ENCODE measurements at regions not wholly inside any gene's neighbourhood (a gene's known extent, or its start where the extent isn't known, plus 50 kb on each side); places are given as distances from the start of the nearest gene placed in this dataset.

GRCh38 chr16:27634779-27635178 lies 84.8 kb downstream of the KATNIP start:
- no peak for TF ChIP-seq REST (IDR thresholded peaks at IDR 0.05; ENCODE audit: insufficient replicate concordance, low read depth)
- TF ChIP-seq CTCF (IDR thresholded peaks at IDR 0.05; ENCODE audit: insufficient read depth, low read length) = no peak
- no peak for TF ChIP-seq GABPA (IDR thresholded peaks at IDR 0.05; ENCODE audit: low read depth)
- no peak for TF ChIP-seq SPI1 (IDR thresholded peaks at IDR 0.05; ENCODE audit: borderline replicate concordance, low read depth)
- TF ChIP-seq POLR2AphosphoS5 (IDR thresholded peaks at IDR 0.05; ENCODE audit: low read depth) = no peak
- no peak overlapping the region for H3K27ac ChIP-seq (replicated peaks)
- no peaks in the 10 kb centered on the region for H3K27me3 ChIP-seq (ENCODE audit: insufficient read depth, poor library complexity, severe bottlenecking)
- no peak for DNase-seq (ENCODE audit: low read depth in 1 of 2, low spot score in 1 of 2)
- H3K4me3 ChIP-seq (replicated peaks; ENCODE audit: insufficient read depth, low read length) = no peak overlapping the region

- DNase-seq (ENCODE audit: low read depth in 1 of 2, low spot score in 1 of 2) = no peak
- Histone ChIP-seq H3K4me3 (replicated peaks; ENCODE audit: insufficient read depth, low read length) (no peak overlapping the region), H3K27me3 (ENCODE audit: insufficient read depth, poor library complexity, severe bottlenecking) (no peaks in the 10 kb centered on the region), H3K27ac (replicated peaks) (no peak overlapping the region)
- no peak for TF ChIP-seq GABPA (IDR thresholded peaks at IDR 0.05; ENCODE audit: low read depth)
- TF ChIP-seq REST (IDR thresholded peaks at IDR 0.05; ENCODE audit: insufficient replicate concordance, low read depth) = no peak
- no peak for TF ChIP-seq POLR2AphosphoS5 (IDR thresholded peaks at IDR 0.05; ENCODE audit: low read depth)
- TF ChIP-seq SPI1 (IDR thresholded peaks at IDR 0.05; ENCODE audit: borderline replicate concordance, low read depth) = no peak
- TF ChIP-seq CTCF (IDR thresholded peaks at IDR 0.05; ENCODE audit: insufficient read depth, low read length) = no peak
Observed at GRCh38 chr16:27636453-27637240, 86.7 kb downstream of the KATNIP start.

DNA sequence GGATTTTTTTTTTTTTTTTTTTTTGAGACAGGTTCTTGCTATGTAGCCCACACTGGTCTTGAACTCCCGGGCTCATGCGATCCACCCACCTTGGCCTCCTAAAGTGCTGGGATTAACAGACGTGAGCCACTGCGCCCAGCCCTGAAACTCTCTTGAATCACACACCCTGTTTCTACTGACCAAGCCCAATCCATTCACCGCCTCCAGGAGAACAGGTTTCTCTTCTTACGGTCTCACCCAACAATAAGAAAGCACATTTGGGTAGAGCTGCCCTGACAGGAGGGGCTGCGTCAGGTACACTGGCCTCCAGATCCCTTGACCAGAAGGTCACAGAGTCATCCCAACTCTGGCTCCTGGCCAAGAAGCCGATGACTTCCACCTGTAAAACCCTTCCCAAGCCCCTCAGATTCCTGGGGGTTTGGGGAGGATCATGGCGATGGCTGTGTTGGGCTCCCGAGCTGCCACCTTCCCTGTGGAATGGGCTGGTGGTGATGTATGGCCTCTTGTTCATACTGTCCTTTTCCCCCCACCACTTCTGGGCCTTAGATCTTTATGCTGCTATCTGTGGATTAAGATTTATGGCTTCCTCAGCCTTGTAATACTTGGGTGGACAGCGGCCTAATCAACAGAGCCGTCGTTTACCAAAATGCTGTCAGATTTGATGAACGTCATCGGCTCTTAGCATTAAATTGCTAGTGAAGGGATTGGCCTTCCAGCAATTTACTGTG lies 89.1 kb downstream of the KATNIP start:
- no peak for DNase-seq (ENCODE audit: low read depth in 1 of 2, low spot score in 1 of 2)

More for the DNA sequence above, 89.1 kb downstream of the KATNIP start:
- TF ChIP-seq REST (IDR thresholded peaks at IDR 0.05; ENCODE audit: insufficient replicate concordance, low read depth) (no peak), CTCF (IDR thresholded peaks at IDR 0.05; ENCODE audit: insufficient read depth, low read length) (no peak), POLR2AphosphoS5 (IDR thresholded peaks at IDR 0.05; ENCODE audit: low read depth) (no peak), SPI1 (IDR thresholded peaks at IDR 0.05; ENCODE audit: borderline replicate concordance, low read depth) (no peak), GABPA (IDR thresholded peaks at IDR 0.05; ENCODE audit: low read depth) (no peak)
- H3K4me3 ChIP-seq (replicated peaks; ENCODE audit: insufficient read depth, low read length) = no peak overlapping the region
- H3K27ac ChIP-seq (replicated peaks) = no peak overlapping the region
- no peaks in the 10 kb centered on the region for H3K27me3 ChIP-seq (ENCODE audit: insufficient read depth, poor library complexity, severe bottlenecking)

Data from HL-60 (cell line).